ENCODE measurements at regions not wholly inside any gene's neighbourhood (a gene's known extent, or its start where the extent isn't known, plus 50 kb on each side); places are given as distances from the start of the nearest gene placed in this dataset.

DNA sequence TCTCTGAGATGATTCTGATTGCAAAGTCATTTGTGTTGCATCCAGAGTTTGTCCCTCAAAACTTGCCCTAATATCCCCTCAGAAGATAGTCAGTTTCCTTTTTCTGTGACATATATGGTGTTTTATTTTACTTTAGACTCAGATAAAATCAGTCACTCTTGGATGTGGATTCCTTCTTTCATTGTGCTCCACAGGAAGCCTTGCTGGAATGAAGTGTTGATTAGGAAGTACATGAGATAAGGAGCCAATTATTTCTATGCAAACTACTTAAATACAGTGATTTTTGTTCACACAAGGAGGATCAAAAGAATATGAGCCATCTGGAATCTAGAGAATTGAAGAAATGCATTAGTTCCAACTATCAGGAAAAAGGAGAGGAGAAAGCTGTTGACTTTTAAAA is 107.6 kb upstream of the RXFP2 start:
- DNase-seq (ENCODE audit: low spot score), result no peak
- no peak for ATAC-seq (ENCODE audit: low FRiP score)
- TF ChIP-seq CTCF (IDR thresholded peaks at IDR 0.05), result no peak

DNA sequence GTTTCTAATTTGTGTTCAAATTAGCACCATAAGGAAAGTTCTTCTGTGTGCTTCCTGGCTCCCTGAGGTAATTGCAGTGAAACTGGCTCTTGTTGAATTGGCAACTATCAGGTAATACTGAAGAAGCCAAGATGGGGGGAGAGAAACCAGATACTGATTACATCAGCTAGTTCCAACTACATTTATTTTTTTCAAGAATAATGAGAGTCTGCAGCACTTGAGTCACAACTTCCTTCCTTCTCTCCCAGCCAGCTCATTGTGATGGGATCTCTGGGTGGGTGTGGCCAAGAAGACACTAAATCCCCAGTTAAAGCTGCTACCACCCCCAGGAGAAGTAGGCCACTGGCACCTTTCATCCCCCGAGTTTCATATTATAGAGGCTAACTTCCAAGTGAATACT is 100.7 kb upstream of the RXFP2 start:
- TF ChIP-seq CTCF (IDR thresholded peaks at IDR 0.05), result no peak
- DNase-seq (ENCODE audit: low spot score) (no peak), ATAC-seq (ENCODE audit: low FRiP score) (no peak)

GRCh38 chr13:31639443-31640163 is 99.7 kb upstream of the RXFP2 start:
- TF ChIP-seq CTCF (IDR thresholded peaks at IDR 0.05), result no peak

GRCh38 chr13:31649766-31650165 is 89.6 kb upstream of the RXFP2 start:
- ATAC-seq (ENCODE audit: low FRiP score) (no peak), DNase-seq (ENCODE audit: low spot score) (no peak)
- TF ChIP-seq CTCF (IDR thresholded peaks at IDR 0.05), result no peak

More at GRCh38 chr13:31639443-31640163, 99.7 kb upstream of the RXFP2 start:
- ATAC-seq (ENCODE audit: low FRiP score), result no peak
- DNase-seq (ENCODE audit: low spot score), result no peak

GRCh38 chr13:31653730-31654129 is 85.6 kb upstream of the RXFP2 start:
- TF ChIP-seq CTCF (IDR thresholded peaks at IDR 0.05), result no peak
- ATAC-seq (ENCODE audit: low FRiP score), result no peak
- no peak for DNase-seq (ENCODE audit: low spot score)

GRCh38 chr13:31663880-31664585 is 75.3 kb upstream of the RXFP2 start:
- DNase-seq (ENCODE audit: low spot score) (no peak), ATAC-seq (ENCODE audit: low FRiP score) (no peak)
- TF ChIP-seq CTCF (IDR thresholded peaks at IDR 0.05), result no peak

All from omental fat pad (tissue), 3 donors.